H1 (cell line): ENCODE measurements at regions not wholly inside any gene's neighbourhood (a gene's known extent, or its start where the extent isn't known, plus 50 kb on each side); places are given as distances from the start of the nearest gene placed in this dataset.

ENCODE experiments used
- CTCF ChIA-PET: fragments of 300-600 bp; sonication (Branson Sonifier 250); formaldehyde crosslinking; loops from one replicate; lab custom pipeline; 2021; ENCODE audit not compliant: partially characterized antibody; lab: Charles Lee
- POLR2A ChIA-PET: fragments of 300-600 bp; sonication (Branson Sonifier 250); formaldehyde crosslinking; loops from one replicate; lab custom pipeline; 2021; ENCODE audit warnings: inconsistent platforms; ENCODE audit not compliant: partially characterized antibody; lab: Charles Lee
- DNase-seq, 2 experiments: peaks; one replicate each; pipeline versions ENCODE4 v3.0.0 to v3.0.0-alpha.2; 2010 to 2022; ENCODE audit warnings: low spot score in 2 of 2, low read depth in 1 of 2, mixed read lengths in 1 of 2
- FAIRE-seq: peaks from 2 replicates; lab custom pipeline; 2011; peaks lifted over from hg19 to GRCh38; lab: Jason Lieb, UNC
- H2AFZ ChIP-seq: 2 replicates; pipeline ENCODE4 v1.8.1; 2012; ENCODE audit warnings: low read length, inconsistent platforms
- H2AK5ac ChIP-seq: 2 replicates; pipeline ENCODE4 v1.6.1; 2013; ENCODE audit warnings: low read depth, low read length
- H2BK120ac ChIP-seq: replicated peaks from 2 replicates; pipeline ENCODE3; 2013; ENCODE audit warnings: low read depth, low read length, inconsistent platforms
- H2BK12ac ChIP-seq: 2 replicates; pipeline ENCODE4 v1.6.1; 2013; ENCODE audit warnings: low read depth, low read length
- H2BK15ac ChIP-seq: 2 replicates; pipeline ENCODE4 v1.6.1; 2013; ENCODE audit warnings: low read length
- H2BK20ac ChIP-seq: 2 replicates; pipeline ENCODE4 v1.6.1; 2013; ENCODE audit warnings: low read length
- H2BK5ac ChIP-seq: 2 replicates; pipeline ENCODE4 v1.6.1; 2013; ENCODE audit warnings: low read depth, low read length
- H3K14ac ChIP-seq: 2 replicates; pipeline ENCODE4 v1.6.1; 2013; ENCODE audit warnings: inconsistent platforms; ENCODE audit not compliant: insufficient read length
- H3K18ac ChIP-seq: 2 replicates; pipeline ENCODE4 v1.6.1; 2013; ENCODE audit warnings: low read length; ENCODE audit errors: extremely low read depth
- H3K23ac ChIP-seq: 2 replicates; pipeline ENCODE4 v1.6.1; 2013; ENCODE audit warnings: inconsistent platforms; ENCODE audit not compliant: insufficient read length
- H3K23me2 ChIP-seq: 2 replicates; pipeline ENCODE4 v1.6.1; 2013; ENCODE audit warnings: low read depth, low read length
- H3K27ac ChIP-seq: 2 replicates; pipeline ENCODE4 v1.6.1; 2011; ENCODE audit warnings: low read depth, low read length, inconsistent platforms
- H3K27me3 ChIP-seq, 4 experiments: replicated peaks in 1 of 4; 1 replicate in 1 of 4; 2 replicates in 3 of 4; pipeline versions ENCODE4 v1.6.1 to v1.8.1; 2011 to 2013; ENCODE audit warnings: low read length in 3 of 4, mild to moderate bottlenecking in 3 of 4, inconsistent platforms in 2 of 4, mixed read lengths in 2 of 4, moderate library complexity in 1 of 4; ENCODE audit not compliant: control insufficient read depth in 3 of 4, insufficient read depth in 3 of 4; ENCODE audit errors: extremely low read depth in 1 of 4
- H3K36me3 ChIP-seq, 4 experiments: 2 replicates each; pipeline versions ENCODE4 v1.6.1 to v1.8.1; 2011 to 2013; ENCODE audit warnings: mild to moderate bottlenecking in 4 of 4, low read length in 3 of 4, moderate library complexity in 2 of 4, control low read depth in 1 of 4, inconsistent platforms in 1 of 4; ENCODE audit not compliant: insufficient read depth in 4 of 4, control insufficient read depth in 2 of 4
- H3K4ac ChIP-seq: replicated peaks from 2 replicates; pipeline ENCODE3; 2013; ENCODE audit warnings: low read length, low read depth, mixed read lengths, inconsistent platforms; ENCODE audit not compliant: insufficient read length
- H3K4me1 ChIP-seq, 4 experiments: replicated peaks in 1 of 4; 1 replicate in 1 of 4; 2 replicates in 3 of 4; pipeline versions ENCODE4 v1.6.1 to v1.8.1; 2011 to 2013; ENCODE audit warnings: low read length in 3 of 4, inconsistent platforms in 2 of 4, mixed read lengths in 1 of 4; ENCODE audit not compliant: insufficient read depth in 4 of 4, control insufficient read depth in 3 of 4
- H3K4me2 ChIP-seq, 2 experiments: 2 replicates each; pipeline versions ENCODE4 v1.6.1 to v1.8.1; 2011 to 2013; ENCODE audit warnings: low read depth in 2 of 2, low read length in 2 of 2, control low read depth in 1 of 2, inconsistent platforms in 1 of 2, mild to moderate bottlenecking in 1 of 2; ENCODE audit not compliant: insufficient read depth in 1 of 2
- H3K4me3 ChIP-seq, 4 experiments: fragments of 200-600, 300-600 bp in 1 of 4; sonication (generic), shearing (Covaris generic), sonication (Bioruptor Twin) in 1 of 4; 2 replicates each; pipeline versions ENCODE4 v1.5.1 to v1.8.1; 2011 to 2016; ENCODE audit warnings: low read length in 4 of 4, low read depth in 3 of 4, control low read depth in 2 of 4, inconsistent platforms in 2 of 4, mild to moderate bottlenecking in 2 of 4, mixed read lengths in 1 of 4, moderate library complexity in 1 of 4; ENCODE audit not compliant: insufficient read depth in 2 of 4; ENCODE audit errors: extremely low read depth in 1 of 4
- H3K56ac ChIP-seq: replicated peaks from 2 replicates; pipeline ENCODE3; 2013; ENCODE audit warnings: low read depth, mild to moderate bottlenecking, mixed read lengths, low read length, inconsistent platforms; ENCODE audit not compliant: insufficient read length
- H3K79me1 ChIP-seq: 2 replicates; pipeline ENCODE4 v1.6.1; 2013; ENCODE audit warnings: low read depth, low read length, control low read depth
- H3K79me2 ChIP-seq, 2 experiments: 2 replicates each; pipeline versions ENCODE4 v1.6.1 to v1.8.1; 2012 to 2013; ENCODE audit warnings: low read length in 2 of 2, mild to moderate bottlenecking in 2 of 2, inconsistent platforms in 1 of 2; ENCODE audit not compliant: insufficient read depth in 2 of 2, control insufficient read depth in 1 of 2
- H3K9ac ChIP-seq, 4 experiments: replicated peaks in 1 of 4; 1 replicate in 1 of 4; 2 replicates in 3 of 4; pipeline versions ENCODE4 v1.6.1 to v1.8.1; 2011 to 2013; ENCODE audit warnings: low read depth in 3 of 4, low read length in 3 of 4, control low read depth in 2 of 4, mild to moderate bottlenecking in 2 of 4, moderate library complexity in 2 of 4, inconsistent platforms in 1 of 4; ENCODE audit errors: extremely low read depth in 1 of 4
- H3K9me3 ChIP-seq, 2 experiments: 2 replicates each; pipeline versions ENCODE4 v1.6.1 to v1.8.1; 2012 to 2013; ENCODE audit warnings: mild to moderate bottlenecking in 2 of 2, moderate library complexity in 2 of 2, control low read depth in 1 of 2, inconsistent platforms in 1 of 2, low read depth in 1 of 2, low read length in 1 of 2, mixed read lengths in 1 of 2; ENCODE audit not compliant: insufficient read depth in 2 of 2
- H4K20me1 ChIP-seq, 2 experiments: replicated peaks in 1 of 2; 2 replicates each; pipeline versions ENCODE3 to v1.8.1; 2011 to 2013; ENCODE audit warnings: inconsistent platforms in 2 of 2, low read length in 2 of 2, mild to moderate bottlenecking in 1 of 2; ENCODE audit not compliant: insufficient read depth in 2 of 2, control insufficient read depth in 1 of 2
- H4K5ac ChIP-seq: 2 replicates; pipeline ENCODE4 v1.6.1; 2013; ENCODE audit warnings: low read length, low read depth, mixed read lengths, inconsistent platforms; ENCODE audit not compliant: insufficient read length
- H4K8ac ChIP-seq: 2 replicates; pipeline ENCODE4 v1.8.0; 2013; ENCODE audit warnings: mild to moderate bottlenecking, moderate library complexity, low read length, inconsistent platforms; ENCODE audit not compliant: insufficient read depth; ENCODE audit errors: extremely low read depth
- H4K91ac ChIP-seq: replicated peaks from 2 replicates; pipeline ENCODE3; 2013; ENCODE audit warnings: low read length, mixed read lengths, inconsistent platforms; ENCODE audit not compliant: insufficient read length
- WGBS, 2 experiments: shearing (Covaris generic) in 1 of 2; methylation state at CpG; one replicate each; pipeline versions ENCODE4 v1.1.6 to v1.1.7; 2013 to 2015; ENCODE audit warnings: low lambda C conversion rate in 2 of 2, mixed read lengths in 2 of 2, inconsistent platforms in 1 of 2, low coverage in 1 of 2, missing lambda C conversion rate in 1 of 2; ENCODE audit not compliant: insufficient replicate concordance in 2 of 2, insufficient coverage in 1 of 2, insufficient read length in 1 of 2; ENCODE audit errors: extremely low coverage in 1 of 2, missing lambda C conversion rate in 1 of 2; 5-methylcytosine and 5-hydroxymethylcytosine counted together
- TF ChIP-seq, protein P1 (sequence below): fragments of 300-600 bp; sonication (generic); IDR thresholded peaks from 2 replicates; pipeline ENCODE4 v1.7.1; 2012; ENCODE audit warnings: low read length, moderate library complexity, mild to moderate bottlenecking, inconsistent platforms; ENCODE audit not compliant: insufficient replicate concordance

DNA sequence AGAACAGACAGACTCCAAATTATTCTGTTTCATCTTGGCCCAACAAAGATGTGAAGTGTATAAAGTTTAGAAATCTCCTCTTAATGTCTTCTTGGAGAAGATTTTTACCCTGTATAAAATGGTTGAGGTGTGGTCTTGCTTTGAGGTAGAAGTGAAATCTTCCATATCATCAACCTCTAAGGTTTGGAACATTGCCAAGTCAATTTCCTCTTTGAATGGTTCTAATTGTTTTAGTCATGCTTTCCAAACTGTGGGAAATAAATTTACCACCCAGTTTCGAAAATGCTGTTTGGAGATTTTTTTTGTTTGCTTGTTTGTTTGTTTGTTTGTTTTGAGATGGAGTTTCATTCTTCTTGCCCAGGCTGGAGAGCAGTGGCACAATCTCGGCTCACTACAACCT is 174.1 kb upstream of the ADAMTS3 start:
- ChIA-PET CTCF (no interaction called here), POLR2A (no interaction called here)
- Histone ChIP-seq H4K20me1 (no peaks in the 10 kb centered on the region), H2AK5ac (no peak overlapping the region), H3K9me3 (no peaks in the 10 kb centered on the region), H3K14ac (no peak overlapping the region), H2BK20ac (no peak overlapping the region), H3K79me2 (no peaks in the 10 kb centered on the region), H3K27me3 (no peaks in the 10 kb centered on the region), H3K4me1 (no peaks in the 10 kb centered on the region), H3K9ac (no peak overlapping the region), H3K36me3 (no peaks in the 10 kb centered on the region), H3K56ac (no peak overlapping the region), H2BK5ac (no peak overlapping the region), H2BK12ac (no peak overlapping the region), H3K4me3 (no peak overlapping the region), H3K23ac (no peak overlapping the region), H3K4ac (no peak overlapping the region), H2AFZ (no peak overlapping the region), H4K8ac (no peak overlapping the region), H2BK120ac (no peak overlapping the region), H3K79me1 (no peaks in the 10 kb centered on the region), H4K5ac (no peak overlapping the region), H2BK15ac (no peak overlapping the region), H3K18ac (no peak overlapping the region), H3K23me2 (no peaks in the 10 kb centered on the region), H3K4me2 (no peak overlapping the region), H3K27ac (no peak overlapping the region), H4K91ac (no peak overlapping the region)
- FAIRE-seq (no peak), DNase-seq (no peak)
- 86% methylated on average over 2 of the region's 2 CpGs; no CpG with 5 or more reads in 1 of the 2 experiments for WGBS, 2 experiments
- TF ChIP-seq, protein P1, sequence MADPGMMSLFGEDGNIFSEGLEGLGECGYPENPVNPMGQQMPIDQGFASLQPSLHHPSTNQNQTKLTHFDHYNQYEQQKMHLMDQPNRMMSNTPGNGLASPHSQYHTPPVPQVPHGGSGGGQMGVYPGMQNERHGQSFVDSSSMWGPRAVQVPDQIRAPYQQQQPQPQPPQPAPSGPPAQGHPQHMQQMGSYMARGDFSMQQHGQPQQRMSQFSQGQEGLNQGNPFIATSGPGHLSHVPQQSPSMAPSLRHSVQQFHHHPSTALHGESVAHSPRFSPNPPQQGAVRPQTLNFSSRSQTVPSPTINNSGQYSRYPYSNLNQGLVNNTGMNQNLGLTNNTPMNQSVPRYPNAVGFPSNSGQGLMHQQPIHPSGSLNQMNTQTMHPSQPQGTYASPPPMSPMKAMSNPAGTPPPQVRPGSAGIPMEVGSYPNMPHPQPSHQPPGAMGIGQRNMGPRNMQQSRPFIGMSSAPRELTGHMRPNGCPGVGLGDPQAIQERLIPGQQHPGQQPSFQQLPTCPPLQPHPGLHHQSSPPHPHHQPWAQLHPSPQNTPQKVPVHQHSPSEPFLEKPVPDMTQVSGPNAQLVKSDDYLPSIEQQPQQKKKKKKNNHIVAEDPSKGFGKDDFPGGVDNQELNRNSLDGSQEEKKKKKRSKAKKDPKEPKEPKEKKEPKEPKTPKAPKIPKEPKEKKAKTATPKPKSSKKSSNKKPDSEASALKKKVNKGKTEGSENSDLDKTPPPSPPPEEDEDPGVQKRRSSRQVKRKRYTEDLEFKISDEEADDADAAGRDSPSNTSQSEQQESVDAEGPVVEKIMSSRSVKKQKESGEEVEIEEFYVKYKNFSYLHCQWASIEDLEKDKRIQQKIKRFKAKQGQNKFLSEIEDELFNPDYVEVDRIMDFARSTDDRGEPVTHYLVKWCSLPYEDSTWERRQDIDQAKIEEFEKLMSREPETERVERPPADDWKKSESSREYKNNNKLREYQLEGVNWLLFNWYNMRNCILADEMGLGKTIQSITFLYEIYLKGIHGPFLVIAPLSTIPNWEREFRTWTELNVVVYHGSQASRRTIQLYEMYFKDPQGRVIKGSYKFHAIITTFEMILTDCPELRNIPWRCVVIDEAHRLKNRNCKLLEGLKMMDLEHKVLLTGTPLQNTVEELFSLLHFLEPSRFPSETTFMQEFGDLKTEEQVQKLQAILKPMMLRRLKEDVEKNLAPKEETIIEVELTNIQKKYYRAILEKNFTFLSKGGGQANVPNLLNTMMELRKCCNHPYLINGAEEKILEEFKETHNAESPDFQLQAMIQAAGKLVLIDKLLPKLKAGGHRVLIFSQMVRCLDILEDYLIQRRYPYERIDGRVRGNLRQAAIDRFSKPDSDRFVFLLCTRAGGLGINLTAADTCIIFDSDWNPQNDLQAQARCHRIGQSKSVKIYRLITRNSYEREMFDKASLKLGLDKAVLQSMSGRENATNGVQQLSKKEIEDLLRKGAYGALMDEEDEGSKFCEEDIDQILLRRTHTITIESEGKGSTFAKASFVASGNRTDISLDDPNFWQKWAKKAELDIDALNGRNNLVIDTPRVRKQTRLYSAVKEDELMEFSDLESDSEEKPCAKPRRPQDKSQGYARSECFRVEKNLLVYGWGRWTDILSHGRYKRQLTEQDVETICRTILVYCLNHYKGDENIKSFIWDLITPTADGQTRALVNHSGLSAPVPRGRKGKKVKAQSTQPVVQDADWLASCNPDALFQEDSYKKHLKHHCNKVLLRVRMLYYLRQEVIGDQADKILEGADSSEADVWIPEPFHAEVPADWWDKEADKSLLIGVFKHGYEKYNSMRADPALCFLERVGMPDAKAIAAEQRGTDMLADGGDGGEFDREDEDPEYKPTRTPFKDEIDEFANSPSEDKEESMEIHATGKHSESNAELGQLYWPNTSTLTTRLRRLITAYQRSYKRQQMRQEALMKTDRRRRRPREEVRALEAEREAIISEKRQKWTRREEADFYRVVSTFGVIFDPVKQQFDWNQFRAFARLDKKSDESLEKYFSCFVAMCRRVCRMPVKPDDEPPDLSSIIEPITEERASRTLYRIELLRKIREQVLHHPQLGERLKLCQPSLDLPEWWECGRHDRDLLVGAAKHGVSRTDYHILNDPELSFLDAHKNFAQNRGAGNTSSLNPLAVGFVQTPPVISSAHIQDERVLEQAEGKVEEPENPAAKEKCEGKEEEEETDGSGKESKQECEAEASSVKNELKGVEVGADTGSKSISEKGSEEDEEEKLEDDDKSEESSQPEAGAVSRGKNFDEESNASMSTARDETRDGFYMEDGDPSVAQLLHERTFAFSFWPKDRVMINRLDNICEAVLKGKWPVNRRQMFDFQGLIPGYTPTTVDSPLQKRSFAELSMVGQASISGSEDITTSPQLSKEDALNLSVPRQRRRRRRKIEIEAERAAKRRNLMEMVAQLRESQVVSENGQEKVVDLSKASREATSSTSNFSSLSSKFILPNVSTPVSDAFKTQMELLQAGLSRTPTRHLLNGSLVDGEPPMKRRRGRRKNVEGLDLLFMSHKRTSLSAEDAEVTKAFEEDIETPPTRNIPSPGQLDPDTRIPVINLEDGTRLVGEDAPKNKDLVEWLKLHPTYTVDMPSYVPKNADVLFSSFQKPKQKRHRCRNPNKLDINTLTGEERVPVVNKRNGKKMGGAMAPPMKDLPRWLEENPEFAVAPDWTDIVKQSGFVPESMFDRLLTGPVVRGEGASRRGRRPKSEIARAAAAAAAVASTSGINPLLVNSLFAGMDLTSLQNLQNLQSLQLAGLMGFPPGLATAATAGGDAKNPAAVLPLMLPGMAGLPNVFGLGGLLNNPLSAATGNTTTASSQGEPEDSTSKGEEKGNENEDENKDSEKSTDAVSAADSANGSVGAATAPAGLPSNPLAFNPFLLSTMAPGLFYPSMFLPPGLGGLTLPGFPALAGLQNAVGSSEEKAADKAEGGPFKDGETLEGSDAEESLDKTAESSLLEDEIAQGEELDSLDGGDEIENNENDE: no peak
